Thyroid gland (tissue), 4 donors: ENCODE measurements at regions not wholly inside any gene's neighbourhood (a gene's known extent, or its start where the extent isn't known, plus 50 kb on each side); places are given as distances from the start of the nearest gene placed in this dataset.
"Not testable (repeated sequence)": the region's sequence is repeated elsewhere in the genome, so short reads cannot be mapped to it uniquely, and the experiment has no call there.

Experiments
- DNase-seq, 2 donors: peaks; one replicate each; pipeline ENCODE4 v3.0.0-alpha.2; 2019
- H3K27ac ChIP-seq, 3 donors: fragments of 200-600 bp; sonication (generic); 1 replicate in 2 of 3; 2 replicates in 1 of 3; pipeline ENCODE4 v1.5.1; 2016 to 2019; ENCODE audit warnings: mild to moderate bottlenecking in 1 of 3, moderate library complexity in 1 of 3
- H3K27me3 ChIP-seq: fragments of 200-600 bp; sonication (generic); one replicate; pipeline ENCODE4 v1.5.1; 2019
- H3K36me3 ChIP-seq, 2 donors: fragments of 200-600 bp; sonication (generic); one replicate each; pipeline ENCODE4 v1.5.1; 2016 to 2019
- H3K4me1 ChIP-seq, 2 donors: fragments of 200-600 bp; sonication (generic); one replicate each; pipeline ENCODE4 v1.5.1; 2017 to 2019
- H3K4me3 ChIP-seq, 3 donors: fragments of 200-600 bp; sonication (generic); replicated peaks in 1 of 3; 1 replicate in 2 of 3; 2 replicates in 1 of 3; pipeline ENCODE4 v1.5.1; 2016; ENCODE audit warnings: mild to moderate bottlenecking in 1 of 3
- H3K9me3 ChIP-seq: fragments of 200-600 bp; sonication (generic); one replicate; pipeline ENCODE4 v1.5.1; 2017
- CTCF ChIP-seq, 6 experiments: fragments of 200-600 bp in 3 of 6; fragments of 450-650 bp in 3 of 6; sonication (generic) in 3 of 6; IDR thresholded peaks; one replicate each; pipeline ENCODE4 v1.5.1; 2016 to 2019; ENCODE audit warnings: antibody characterized with exemption in 6 of 6, mild to moderate bottlenecking in 2 of 6, inconsistent platforms in 1 of 6, moderate library complexity in 1 of 6
- POLR2A ChIP-seq, 2 donors: fragments of 450-650 bp; IDR thresholded peaks; one replicate each; pipeline ENCODE4 v1.6.1; 2017; ENCODE audit warnings: antibody characterized with exemption in 2 of 2, mild to moderate bottlenecking in 2 of 2, moderate library complexity in 1 of 2
- WGBS, 2 donors: methylation state at CpG; one replicate each; pipeline ENCODE4 v1.1.5; 2017; 5-methylcytosine and 5-hydroxymethylcytosine counted together
- intact Hi-C: fragments of 100-400 bp; cut with DNase I; formaldehyde crosslinking; loops from one replicate; pipeline ENCODE4 v1.15.1; 2023

GRCh38 chr12:73225941-73226340, 953.8 kb downstream of the TRHDE start:
- no peaks in the 10 kb centered on the region for H3K27me3 ChIP-seq
- 75 to 85% methylated on average over 2 of the region's 2 CpGs for WGBS, 2 donors
- H3K9me3 ChIP-seq, result no peaks in the 10 kb centered on the region
- intact Hi-C loops, result no loop called here
- no peak for TF ChIP-seq CTCF (IDR thresholded peaks at IDR 0.05)
- TF ChIP-seq POLR2A (IDR thresholded peaks at IDR 0.05), result no peak
- H3K27ac ChIP-seq, result no peak overlapping the region
- no peak overlapping the region for H3K4me3 ChIP-seq
- no peak for DNase-seq
- no peaks in the 10 kb centered on the region for H3K36me3 ChIP-seq
- H3K4me1 ChIP-seq, result no peaks in the 10 kb centered on the region

GRCh38 chr12:73226593-73226992, 954.4 kb downstream of the TRHDE start:
- 78 to 81% methylated on average over 1 of the region's 1 CpG for WGBS, 2 donors
- intact Hi-C loops, result no loop called here
- DNase-seq, result no peak

GRCh38 chr12:73228828-73229227, 956.7 kb downstream of the TRHDE start:
- H3K36me3 ChIP-seq, H3K9me3 ChIP-seq, DNase-seq, intact Hi-C loops, H3K27ac ChIP-seq, H3K27me3 ChIP-seq, H3K4me1 ChIP-seq, H3K4me3 ChIP-seq: not testable (repeated sequence)
- 19 to 23% methylated on average over 1 of the region's 1 CpG for WGBS, 2 donors

More at GRCh38 chr12:73226593-73226992, 954.4 kb downstream of the TRHDE start:
- Histone ChIP-seq H3K27me3 (no peaks in the 10 kb centered on the region), H3K4me3 (no peak overlapping the region), H3K9me3 (no peaks in the 10 kb centered on the region), H3K4me1 (no peaks in the 10 kb centered on the region), H3K27ac (no peak overlapping the region), H3K36me3 (no peaks in the 10 kb centered on the region)
- TF ChIP-seq POLR2A (IDR thresholded peaks at IDR 0.05) (no peak), CTCF (IDR thresholded peaks at IDR 0.05) (no peak)

GRCh38 chr12:73235387-73235786, 963.2 kb downstream of the TRHDE start:
- 67% methylated on average over 1 of the region's 3 CpGs; no CpG with 5 or more reads in 1 of the 2 donors for WGBS, 2 donors

GRCh38 chr12:73240110-73240509, 967.9 kb downstream of the TRHDE start:
- no peak for DNase-seq
- H3K36me3 ChIP-seq, result no peaks in the 10 kb centered on the region
- no peaks in the 10 kb centered on the region for H3K4me1 ChIP-seq
- no peak overlapping the region for H3K27ac ChIP-seq
- no peak overlapping the region for H3K4me3 ChIP-seq
- 85 to 91% methylated on average over 1 of the region's 1 CpG for WGBS, 2 donors
- intact Hi-C loops, result no loop called here
- no peaks in the 10 kb centered on the region for H3K9me3 ChIP-seq
- no peaks in the 10 kb centered on the region for H3K27me3 ChIP-seq
- TF ChIP-seq POLR2A (IDR thresholded peaks at IDR 0.05), result no peak
- no peak for TF ChIP-seq CTCF (IDR thresholded peaks at IDR 0.05)

More at GRCh38 chr12:73235387-73235786, 963.2 kb downstream of the TRHDE start:
- DNase-seq, result no peak
- Histone ChIP-seq H3K27me3 (no peaks in the 10 kb centered on the region), H3K36me3 (no peaks in the 10 kb centered on the region), H3K9me3 (no peaks in the 10 kb centered on the region), H3K27ac (no peak overlapping the region), H3K4me1 (no peaks in the 10 kb centered on the region), H3K4me3 (no peak overlapping the region)
- intact Hi-C loops, result no loop called here
- TF ChIP-seq CTCF (IDR thresholded peaks at IDR 0.05), result no peak
- no peak for TF ChIP-seq POLR2A (IDR thresholded peaks at IDR 0.05)
